ENCODE measurements at regions not wholly inside any gene's neighbourhood (a gene's known extent, or its start where the extent isn't known, plus 50 kb on each side); places are given as distances from the start of the nearest gene placed in this dataset.

DNA sequence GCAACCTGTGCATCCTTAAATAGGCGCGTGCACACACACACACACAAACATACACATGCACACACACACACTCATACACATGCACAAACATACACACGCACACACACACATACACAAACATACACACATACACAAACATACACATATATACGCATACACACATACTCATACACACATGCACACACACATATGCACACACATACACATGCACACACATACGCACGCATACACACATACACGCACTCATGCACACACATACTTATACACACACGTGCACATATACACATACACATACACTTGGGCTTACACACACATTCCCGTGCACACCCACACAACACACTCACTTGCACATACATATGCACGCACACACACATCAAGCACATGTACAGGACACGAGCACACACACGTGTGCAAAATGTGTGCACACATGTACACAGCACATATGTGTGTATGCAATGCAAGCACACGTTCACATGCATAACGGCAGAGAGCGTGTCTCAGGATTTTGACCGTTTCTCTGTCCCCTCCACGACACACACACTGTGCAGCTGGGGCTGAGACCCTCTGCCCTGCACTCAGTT is 84.5 kb downstream of the SIK1 start:
- H3K4me3 ChIP-seq: no peak overlapping the region
- no peak overlapping the region for H3K27ac ChIP-seq
- H3K27me3 ChIP-seq (replicated peaks in 1 of 7): peaks cover 0 to 9% (median 0%) of the 10 kb centered on the region in 7 donors
- peaks cover 4 to 92% (median 52%) of the 10 kb centered on the region in 6 donors for H3K4me1 ChIP-seq
- H3K9me3 ChIP-seq: no peaks in the 10 kb centered on the region
- H3K36me3 ChIP-seq: no peaks in the 10 kb centered on the region
- DNase-seq: no peak
- intact Hi-C loops (cut with DNase I; ENCODE audit: low total_unique reads): no loop called here
- WGBS, 5 donors: 89 to 96% (median 93%) methylated on average over 16 to 17 of the region's 17 CpGs
- TF ChIP-seq POLR2A (IDR thresholded peaks at IDR 0.05) (no peak), CTCF (IDR thresholded peaks at IDR 0.05 in 8 of 11, conservative IDR thresholded peaks at IDR 0.05 in 3 of 11) (no peak), POLR2AphosphoS5 (IDR thresholded peaks at IDR 0.05) (no peak)

DNA sequence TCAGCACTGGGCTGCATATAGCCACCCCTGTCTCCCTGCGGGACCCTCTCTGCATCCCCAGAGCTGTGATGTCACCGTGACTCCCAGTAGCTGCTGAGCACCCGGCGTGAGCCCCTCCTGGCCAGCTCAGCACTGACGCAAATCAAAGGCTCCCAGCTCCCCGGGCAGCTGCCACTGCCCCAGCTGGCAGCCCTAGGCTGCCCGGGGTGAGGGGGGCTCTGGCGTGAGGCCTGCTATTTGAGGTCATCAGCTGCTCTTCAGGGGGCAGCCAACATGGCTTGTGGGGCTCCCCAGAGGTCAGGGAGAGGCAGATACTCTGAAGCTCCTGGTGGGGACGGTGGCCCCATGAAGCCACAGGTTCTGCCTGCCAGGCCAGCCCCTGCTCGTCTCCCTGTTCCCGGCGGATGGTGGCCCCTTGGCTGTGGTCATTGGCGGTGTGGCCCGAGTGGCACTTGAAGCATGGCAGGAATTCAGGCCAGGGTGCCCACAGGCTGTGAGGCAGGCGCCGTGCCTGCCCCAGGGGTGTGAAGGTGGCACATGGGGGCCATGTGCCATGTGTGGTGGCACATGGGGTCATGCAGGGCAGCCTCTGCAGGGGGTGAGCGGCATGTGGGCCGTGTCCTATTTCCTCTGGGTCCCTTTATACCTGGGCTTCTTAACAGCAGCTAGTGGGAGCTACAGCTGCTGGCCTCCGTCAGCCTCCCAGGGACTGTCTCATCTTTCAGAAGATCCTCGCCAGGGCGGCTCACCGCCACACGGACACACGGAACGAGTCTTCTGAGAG is 85.4 kb downstream of the SIK1 start:
- peaks cover 0 to 9% (median 0%) of the 10 kb centered on the region in 7 donors for H3K27me3 ChIP-seq (replicated peaks in 1 of 7)
- TF ChIP-seq POLR2AphosphoS5 (IDR thresholded peaks at IDR 0.05): no peak
- no peak for TF ChIP-seq CTCF (IDR thresholded peaks at IDR 0.05 in 8 of 11, conservative IDR thresholded peaks at IDR 0.05 in 3 of 11)
- H3K27ac ChIP-seq: peak overlapping the region in 1 of 8 donors; percentile 67
- no peaks in the 10 kb centered on the region for H3K36me3 ChIP-seq
- intact Hi-C loops (cut with DNase I; ENCODE audit: low total_unique reads): no loop called here
- H3K4me1 ChIP-seq: peaks cover 4 to 86% (median 51%) of the 10 kb centered on the region in 6 donors
- DNase-seq: no peak
- no peaks in the 10 kb centered on the region for H3K9me3 ChIP-seq
- 77 to 91% (median 85%) methylated on average over 4 to 25 of the region's 25 CpGs for WGBS, 5 donors
- H3K4me3 ChIP-seq: no peak overlapping the region

GRCh38 chr21:43340491-43341377 is 86.2 kb downstream of the SIK1 start:
- no peak for DNase-seq
- peak overlapping the region in 5 of 8 donors; percentile 4 to 71 (median 67) for H3K27ac ChIP-seq
- intact Hi-C loops (cut with DNase I; ENCODE audit: low total_unique reads): no loop called here
- WGBS, 5 donors: 69 to 88% (median 80%) methylated on average over 26 to 29 of the region's 29 CpGs
- H3K4me1 ChIP-seq: peaks cover 4 to 77% (median 47%) of the 10 kb centered on the region in 6 donors
- TF ChIP-seq POLR2A (IDR thresholded peaks at IDR 0.05): no peak
- no peak for TF ChIP-seq CTCF (IDR thresholded peaks at IDR 0.05 in 8 of 11, conservative IDR thresholded peaks at IDR 0.05 in 3 of 11)
- H3K9me3 ChIP-seq: no peaks in the 10 kb centered on the region
- peaks cover 0 to 9% (median 0%) of the 10 kb centered on the region in 7 donors for H3K27me3 ChIP-seq (replicated peaks in 1 of 7)
- no peaks in the 10 kb centered on the region for H3K36me3 ChIP-seq
- H3K4me3 ChIP-seq: peak overlapping the region in 3 of 8 donors; percentile 23 to 42 (median 30)
